Ishikawa (cell line): ENCODE measurements at regions not wholly inside any gene's neighbourhood (a gene's known extent, or its start where the extent isn't known, plus 50 kb on each side); places are given as distances from the start of the nearest gene placed in this dataset.

Source experiments
- CEBPB ChIP-seq: IDR thresholded peaks from 2 replicates; pipeline ENCODE4 v1.6.1; 2012
- CREB1 ChIP-seq: IDR thresholded peaks from 2 replicates; pipeline ENCODE4 v1.6.1; 2012; ENCODE audit warnings: low read depth
- NFIC ChIP-seq: IDR thresholded peaks from 2 replicates; pipeline ENCODE4 v1.6.1; 2012
- TAF1 ChIP-seq: IDR thresholded peaks from 2 replicates; pipeline ENCODE4 v1.6.1; 2012; ENCODE audit warnings: low read depth, mild to moderate bottlenecking
- TCF12 ChIP-seq: IDR thresholded peaks from 2 replicates; pipeline ENCODE4 v1.6.1; 2012; ENCODE audit warnings: low read depth
- TEAD4 ChIP-seq: IDR thresholded peaks from 2 replicates; pipeline ENCODE4 v1.6.1; 2012
- YY1 ChIP-seq: IDR thresholded peaks from 2 replicates; pipeline ENCODE4 v1.6.1; 2012; ENCODE audit warnings: low read depth
- ZBTB7A ChIP-seq: IDR thresholded peaks from 2 replicates; pipeline ENCODE4 v1.6.1; 2012; ENCODE audit warnings: low read depth
- TF ChIP-seq, protein P1 (sequence below): IDR thresholded peaks from 2 replicates; pipeline ENCODE4 v1.6.1; 2012

GRCh38 chr21:43300496-43301408 is 126.2 kb downstream of the SIK1 start:
- TF ChIP-seq TEAD4 (no peak), ZBTB7A (no peak), TAF1 (no peak), NFIC (no peak), YY1 (no peak), CREB1 (no peak), TCF12 (no peak), CEBPB (no peak)
- TF ChIP-seq, protein P1, sequence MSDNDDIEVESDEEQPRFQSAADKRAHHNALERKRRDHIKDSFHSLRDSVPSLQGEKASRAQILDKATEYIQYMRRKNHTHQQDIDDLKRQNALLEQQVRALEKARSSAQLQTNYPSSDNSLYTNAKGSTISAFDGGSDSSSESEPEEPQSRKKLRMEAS, result no peak
